Stimulated activated CD4-positive, alpha-beta T cell treated with anti-CD3 and anti-CD28 coated beads, TNF-alpha, amount 100 ng/mL, for 1 hour (primary cell): ENCODE measurements at regions not wholly inside any gene's neighbourhood (a gene's known extent, or its start where the extent isn't known, plus 50 kb on each side); places are given as distances from the start of the nearest gene placed in this dataset.

Experiments used
- DNase-seq, 3 donors: peaks; one replicate each; pipeline ENCODE4 v3.0.0-alpha.2; 2020; ENCODE audit warnings: low read depth in 3 of 3, low spot score in 1 of 3

- DNase-seq = no peak
Observed at GRCh38 chr9:38228331-38229103, 159.5 kb upstream of the SHB start.

- DNase-seq = no peak
Observed at GRCh38 chr9:38227656-38228055, 158.6 kb upstream of the SHB start.

DNA sequence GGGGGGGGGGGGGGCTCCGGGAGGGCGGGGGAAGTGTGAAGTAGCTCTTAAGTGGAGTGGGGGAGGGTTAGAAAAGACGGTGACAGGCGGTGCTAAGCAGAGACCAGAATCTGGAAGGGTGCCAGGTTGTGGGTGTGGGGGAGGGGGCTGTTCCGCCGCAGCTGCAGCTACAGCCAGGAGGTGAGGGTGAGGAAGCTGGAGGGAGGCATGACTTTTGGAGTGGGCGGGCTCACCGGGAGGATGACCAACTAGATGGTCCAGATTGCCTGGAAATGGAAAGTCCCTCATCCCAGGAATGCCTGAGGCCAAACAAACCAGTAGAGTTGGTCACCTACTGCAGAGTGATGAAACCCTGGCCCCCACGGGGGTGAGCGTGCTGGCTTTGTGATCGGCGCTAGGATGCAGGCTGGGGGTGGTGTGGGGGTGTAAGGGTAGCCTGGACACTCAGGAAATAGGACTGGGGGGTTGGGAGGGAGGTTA, 158.1 kb upstream of the SHB start:
- peak in 2 of 3 donors; percentile 33 to 46 for DNase-seq

DNA sequence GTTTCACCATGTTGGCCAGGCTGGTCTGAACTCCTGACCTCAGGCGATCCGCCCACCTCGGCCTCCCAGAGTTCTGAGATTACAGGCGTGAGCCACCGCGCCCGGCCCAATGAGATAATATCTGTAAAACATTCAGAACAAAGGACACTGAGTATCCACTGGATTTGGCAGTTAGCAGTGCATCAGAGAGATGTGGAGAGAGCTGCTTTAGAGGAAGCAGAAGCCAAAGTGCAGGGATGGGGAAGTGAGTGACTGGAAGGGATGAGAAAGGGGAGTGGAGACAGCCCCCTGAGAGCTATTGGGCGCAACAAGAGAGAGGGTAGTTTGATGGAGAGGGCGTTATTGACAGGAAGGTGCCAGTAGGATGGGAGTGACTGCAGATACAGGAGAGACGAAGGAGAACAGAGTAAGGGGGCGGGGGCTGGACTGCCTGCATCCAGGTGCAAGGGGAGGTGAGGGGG, 157.5 kb upstream of the SHB start:
- DNase-seq = no peak

GRCh38 chr9:38224941-38225340, 155.9 kb upstream of the SHB start:
- no peak for DNase-seq

GRCh38 chr9:38216572-38216971, 147.5 kb upstream of the SHB start:
- no peak for DNase-seq

GRCh38 chr9:38215465-38215864, 146.4 kb upstream of the SHB start:
- DNase-seq = no peak

DNA sequence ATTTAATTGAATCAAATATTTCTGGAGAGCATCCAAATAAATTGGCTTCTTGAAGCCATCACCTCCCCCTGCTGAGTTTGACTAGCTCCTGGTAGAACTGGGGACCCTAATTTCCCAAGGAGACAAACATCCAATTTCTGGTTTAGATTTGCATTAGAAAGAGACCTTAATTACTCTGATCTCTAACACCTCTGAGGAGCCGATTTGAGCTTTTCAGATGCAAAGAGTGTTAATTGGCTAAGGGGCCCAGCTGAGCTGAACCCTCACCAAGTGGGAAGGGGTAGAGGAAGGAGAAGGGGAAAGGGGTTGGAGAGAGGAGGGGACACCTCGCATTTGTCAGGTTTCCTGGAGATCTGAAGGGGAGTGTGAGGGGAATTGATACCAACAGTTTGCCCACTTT, 145.4 kb upstream of the SHB start:
- DNase-seq = no peak

DNA sequence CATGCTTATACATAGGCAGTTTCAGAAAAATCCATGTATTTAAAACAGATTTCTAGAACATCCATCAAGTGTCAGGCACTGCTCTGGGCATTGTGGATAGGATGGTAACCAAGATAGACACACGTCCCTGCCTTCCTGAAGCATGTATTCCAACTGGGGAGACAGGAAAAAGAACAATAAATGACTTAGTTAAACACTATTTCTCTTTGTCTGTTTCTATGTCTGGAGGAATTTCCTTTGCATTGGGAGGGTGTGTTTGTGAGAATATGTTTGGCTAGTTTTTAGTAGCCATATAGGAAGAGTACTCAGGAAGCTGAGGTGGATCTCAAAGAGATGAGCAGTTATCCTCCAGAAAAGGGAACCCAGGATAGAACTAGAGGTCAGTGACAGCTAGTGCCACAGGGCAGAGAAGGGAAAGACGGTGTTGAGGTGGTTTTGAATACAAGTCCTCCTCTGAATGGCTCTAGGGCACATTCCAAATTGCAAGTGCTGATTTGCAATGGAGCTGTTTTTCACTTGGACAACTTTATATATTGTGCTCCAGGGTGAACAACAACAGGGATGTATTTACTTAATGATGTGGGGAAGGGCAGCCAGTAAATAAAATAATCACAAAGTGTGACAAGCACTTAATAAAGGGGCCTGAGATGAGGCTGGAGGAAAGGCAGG, 144.7 kb upstream of the SHB start:
- DNase-seq = no peak

DNA sequence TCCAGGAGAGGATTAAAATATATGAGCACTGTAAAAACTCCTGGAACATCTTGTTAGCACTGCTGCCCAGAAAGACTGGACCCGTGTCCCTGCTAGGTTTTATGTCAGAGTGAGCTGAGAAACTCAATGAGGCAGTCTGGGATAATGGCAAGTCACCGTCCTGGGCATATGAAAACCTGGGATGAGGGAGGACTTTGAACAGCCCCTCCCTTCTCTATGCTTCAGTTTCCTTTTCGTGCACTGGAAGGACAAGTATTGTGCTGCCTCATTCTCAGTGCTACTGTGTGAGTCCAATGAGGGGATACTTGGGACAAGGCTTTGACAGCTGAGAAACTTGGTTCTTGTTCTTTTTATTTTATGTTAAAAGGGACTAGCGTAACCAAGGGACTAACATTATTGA, 143.0 kb upstream of the SHB start:
- DNase-seq = no peak

DNA sequence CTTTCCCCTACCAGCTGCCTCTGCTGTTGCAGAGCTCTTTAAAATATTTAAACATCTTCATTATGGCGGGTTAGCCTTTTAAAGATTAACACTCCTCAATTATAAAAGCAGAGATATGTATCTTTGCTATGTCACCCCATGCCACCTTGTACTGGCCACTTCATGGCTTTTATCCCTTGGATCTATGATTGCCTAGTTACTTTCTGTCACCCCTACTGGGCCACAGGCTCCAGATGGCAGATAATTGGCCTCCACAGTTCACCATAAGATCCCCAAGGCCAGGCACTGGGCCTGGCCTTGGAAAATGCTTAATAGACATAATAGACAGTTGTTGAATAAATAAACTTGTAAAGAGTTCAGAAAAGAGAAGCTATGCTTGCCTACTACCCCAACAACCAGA, 142.0 kb upstream of the SHB start:
- no peak for DNase-seq

GRCh38 chr9:38208206-38208901, 139.3 kb upstream of the SHB start:
- no peak for DNase-seq

- no peak for DNase-seq
Observed at GRCh38 chr9:38207247-38207778, 138.3 kb upstream of the SHB start.

DNA sequence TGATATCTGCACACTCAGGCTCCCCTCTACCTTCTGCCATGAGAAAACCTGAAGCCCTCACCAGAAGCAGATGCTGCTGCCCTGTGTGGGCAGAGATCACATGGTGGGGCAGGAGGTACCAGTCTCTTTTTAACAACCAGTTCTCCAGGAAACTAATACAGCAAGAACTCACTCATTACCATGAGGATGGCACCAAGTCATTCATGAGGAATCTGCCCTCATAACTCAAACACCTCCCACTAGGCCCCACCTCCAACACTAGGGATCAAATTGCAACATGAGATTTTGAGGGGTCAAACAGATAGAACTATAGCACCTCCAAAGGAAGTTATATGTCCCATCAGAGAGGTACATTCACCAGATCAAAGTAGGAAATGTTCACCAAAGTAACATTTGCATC, 136.3 kb upstream of the SHB start:
- DNase-seq = no peak

DNA sequence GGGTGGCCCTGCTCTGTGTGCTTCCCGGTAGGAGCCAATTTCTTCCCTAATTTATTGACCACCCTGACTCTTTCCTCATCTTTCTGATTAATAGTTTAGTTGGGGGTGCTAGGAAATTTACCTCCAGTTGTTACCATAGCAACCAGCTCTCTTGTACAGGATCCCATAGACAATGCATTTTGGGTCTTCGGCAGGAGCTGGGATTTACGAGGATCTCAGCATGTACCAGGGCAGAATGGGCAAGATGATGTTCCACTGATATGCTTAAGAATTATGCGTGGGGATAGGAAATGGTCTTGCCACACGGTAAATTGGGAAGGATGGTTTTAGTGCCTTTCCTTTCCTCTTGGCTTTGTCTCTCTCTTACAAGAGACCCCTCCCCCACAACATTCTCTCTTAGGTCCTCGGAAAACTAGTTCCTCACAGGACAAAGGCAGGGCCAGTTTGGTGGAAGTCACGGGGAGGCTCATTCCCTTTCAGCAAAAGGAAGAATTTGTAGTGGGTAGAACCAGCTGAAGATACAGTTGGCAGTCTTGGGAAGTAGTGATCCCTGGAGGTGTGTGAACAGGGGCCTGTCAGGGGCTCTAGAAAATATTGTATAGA, 133.4 kb upstream of the SHB start:
- no peak for DNase-seq

DNA sequence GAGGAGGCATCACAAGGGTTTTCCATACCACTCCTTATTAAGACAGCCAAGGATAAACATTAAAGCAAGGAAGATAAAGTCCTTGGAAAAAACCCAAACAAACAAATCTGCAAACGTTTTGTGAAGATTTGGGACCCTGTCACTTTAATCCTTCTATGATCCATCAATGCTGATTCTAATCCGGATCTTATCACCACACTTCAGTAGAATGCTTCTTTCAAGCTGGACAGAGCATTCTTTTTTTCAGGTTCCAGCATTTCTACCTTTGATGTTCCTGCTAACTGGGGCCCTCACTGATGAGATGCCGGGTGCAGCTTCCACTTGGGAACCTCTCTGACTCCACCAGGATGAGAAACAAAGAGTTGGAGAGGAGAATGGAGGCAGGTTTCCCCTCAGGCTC, 132.8 kb upstream of the SHB start:
- no peak for DNase-seq

DNA sequence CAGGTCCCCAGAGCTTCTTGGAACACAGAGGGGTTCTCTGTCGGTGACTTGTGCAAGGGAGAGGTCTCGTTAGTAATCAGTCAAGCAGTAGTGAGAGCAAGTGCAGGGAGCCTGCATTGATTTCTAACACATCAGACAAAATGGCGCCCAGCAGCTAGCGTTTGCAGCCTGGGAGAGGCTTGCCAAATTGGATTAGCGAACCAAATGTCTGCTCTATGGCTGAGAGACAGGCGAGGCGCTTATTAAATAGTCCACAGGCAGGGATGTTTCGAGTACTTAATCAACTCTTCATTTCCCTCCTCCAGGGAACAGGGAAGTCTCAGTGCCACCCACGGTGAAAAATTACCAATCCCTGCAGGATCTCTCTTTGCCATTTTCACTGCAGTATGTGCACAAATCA, 131.4 kb upstream of the SHB start:
- DNase-seq = no peak

- no peak for DNase-seq
Observed at GRCh38 chr9:38198140-38198539, 129.1 kb upstream of the SHB start.

GRCh38 chr9:38196714-38197113, 127.7 kb upstream of the SHB start:
- no peak for DNase-seq

DNA sequence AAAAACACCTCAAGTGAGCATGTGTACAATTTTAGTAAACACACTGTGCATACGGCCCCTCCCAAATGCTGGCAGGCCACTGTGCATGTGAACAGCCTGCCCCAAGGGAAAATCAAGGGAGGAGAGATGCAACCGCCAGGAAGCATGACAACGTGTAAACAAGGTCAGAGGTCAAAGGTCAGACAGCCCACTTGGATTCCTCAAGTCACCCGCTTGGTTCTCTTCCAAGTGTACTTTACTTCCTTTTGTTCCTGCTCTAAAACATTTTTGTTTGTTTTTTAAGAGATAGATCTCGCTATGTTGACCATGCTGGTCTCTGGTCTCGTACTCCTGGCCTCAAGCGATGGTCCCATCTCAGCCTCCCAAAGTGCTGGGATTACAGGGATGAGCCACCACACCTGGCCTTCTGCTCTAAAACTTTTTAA, 126.7 kb upstream of the SHB start:
- no peak for DNase-seq

DNA sequence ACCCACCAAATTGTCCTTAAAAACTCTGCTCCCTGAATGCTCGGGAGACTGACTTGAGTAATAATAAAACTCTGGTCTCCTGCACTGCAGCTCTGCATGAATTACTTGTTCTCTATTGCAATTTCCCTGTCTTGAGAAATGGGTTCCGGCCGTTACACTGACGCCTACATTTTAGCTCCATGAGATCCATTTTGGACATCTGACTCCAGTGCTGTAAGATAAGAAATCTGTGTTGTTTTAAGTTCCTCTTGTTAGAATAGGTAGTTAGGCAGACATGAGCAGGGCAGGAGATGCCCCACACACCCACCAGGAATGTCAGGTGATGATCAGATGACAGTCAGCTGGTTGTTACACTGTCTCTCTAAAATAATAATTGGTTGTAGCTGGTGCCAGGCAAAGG, 125.8 kb upstream of the SHB start:
- no peak for DNase-seq
